GM19025 (cell line): ENCODE measurements at regions not wholly inside any gene's neighbourhood (a gene's known extent, or its start where the extent isn't known, plus 50 kb on each side); places are given as distances from the start of the nearest gene placed in this dataset.
"Not testable (repeated sequence)": the region's sequence is repeated elsewhere in the genome, so short reads cannot be mapped to it uniquely, and the experiment has no call there.

Experiments used
- ATAC-seq: cut with Tn5 transposase; IDR thresholded peaks from one replicate; pipeline ENCODE4 v1.9.1; 2021; ENCODE audit warnings: mild to moderate bottlenecking, low read depth, moderate library complexity; ENCODE audit not compliant: unreplicated experiment

DNA sequence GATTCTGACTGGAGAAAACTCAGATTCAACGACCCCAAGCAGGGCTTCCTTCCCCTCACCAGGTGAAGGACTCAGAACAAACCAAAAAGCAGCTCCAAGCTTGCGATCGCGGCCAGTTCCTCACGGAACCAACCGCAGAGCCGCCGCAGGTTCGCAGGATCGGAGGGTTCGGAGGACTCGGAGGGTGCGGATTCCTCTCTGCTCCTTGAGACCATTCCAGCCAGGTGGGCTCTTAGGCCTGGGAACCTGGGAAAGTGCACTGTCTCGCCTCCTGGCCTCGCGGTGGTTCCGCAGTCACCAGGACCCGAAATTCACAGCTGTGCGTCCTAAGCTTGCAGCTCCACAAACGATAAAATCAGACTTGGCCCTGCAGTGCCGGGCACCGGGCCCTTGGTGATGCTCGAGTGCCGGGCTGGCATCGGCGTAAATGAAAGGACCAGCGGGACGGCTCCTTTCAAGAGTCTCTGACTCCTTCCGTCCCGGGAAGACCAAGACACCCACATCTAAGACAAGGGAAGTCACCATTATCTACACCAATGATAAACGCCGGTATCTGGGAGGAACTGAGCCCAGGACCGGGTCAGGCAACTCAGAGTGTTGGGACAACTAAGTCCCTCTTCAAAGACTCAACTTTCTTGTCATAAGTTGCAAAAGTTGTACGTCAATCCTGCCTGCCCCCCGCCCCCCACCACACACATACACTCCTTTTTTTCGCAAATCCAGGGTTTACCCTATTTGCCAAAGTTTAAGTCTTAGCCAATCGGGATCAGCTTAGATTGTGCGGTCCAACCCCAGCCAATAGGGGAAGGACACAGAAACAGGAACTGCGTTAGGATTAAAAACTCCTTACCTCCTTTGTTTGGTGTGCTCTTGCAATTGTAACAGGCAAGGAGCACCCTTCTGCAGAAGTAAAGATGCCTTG is 69.8 kb upstream of the PRSS16 start:
- ATAC-seq = peak; percentile 72

DNA sequence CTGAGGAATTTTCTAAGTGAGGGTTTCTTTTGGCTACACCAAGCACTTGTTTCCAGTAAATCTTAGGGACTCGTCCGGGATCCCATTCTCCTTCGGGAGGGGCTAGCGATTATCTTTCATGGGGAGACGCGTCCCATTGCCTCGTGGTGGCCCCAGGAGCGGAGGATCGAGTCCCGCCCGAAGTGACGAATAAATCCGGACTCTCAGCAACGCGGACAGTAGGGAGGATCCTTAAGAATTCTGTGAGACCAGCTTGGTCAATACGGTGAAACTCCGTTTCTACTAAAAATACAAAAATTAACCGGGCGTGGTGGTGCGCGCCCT is 69.1 kb upstream of the PRSS16 start:
- peak; percentile 16 for ATAC-seq

DNA sequence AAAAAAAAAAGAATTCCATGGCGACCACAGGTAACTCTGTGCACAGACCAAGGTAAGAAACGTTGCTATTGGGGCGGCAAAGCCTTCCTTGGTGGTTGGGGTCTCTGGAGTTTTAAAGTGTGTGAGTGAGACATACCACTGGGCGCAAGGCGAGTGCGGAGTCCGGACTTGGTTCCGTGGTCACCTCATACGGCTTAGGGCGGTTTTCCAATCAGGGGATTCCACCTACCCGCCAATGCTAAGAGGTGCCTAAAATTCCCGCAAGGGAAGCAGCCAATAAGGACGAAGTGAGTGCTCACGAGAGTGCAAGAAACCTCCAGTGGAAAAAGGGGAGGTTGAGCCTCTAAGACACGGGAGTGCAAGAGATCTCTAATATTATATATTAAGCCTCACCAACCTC is 68.6 kb upstream of the PRSS16 start:
- ATAC-seq = no peak

DNA sequence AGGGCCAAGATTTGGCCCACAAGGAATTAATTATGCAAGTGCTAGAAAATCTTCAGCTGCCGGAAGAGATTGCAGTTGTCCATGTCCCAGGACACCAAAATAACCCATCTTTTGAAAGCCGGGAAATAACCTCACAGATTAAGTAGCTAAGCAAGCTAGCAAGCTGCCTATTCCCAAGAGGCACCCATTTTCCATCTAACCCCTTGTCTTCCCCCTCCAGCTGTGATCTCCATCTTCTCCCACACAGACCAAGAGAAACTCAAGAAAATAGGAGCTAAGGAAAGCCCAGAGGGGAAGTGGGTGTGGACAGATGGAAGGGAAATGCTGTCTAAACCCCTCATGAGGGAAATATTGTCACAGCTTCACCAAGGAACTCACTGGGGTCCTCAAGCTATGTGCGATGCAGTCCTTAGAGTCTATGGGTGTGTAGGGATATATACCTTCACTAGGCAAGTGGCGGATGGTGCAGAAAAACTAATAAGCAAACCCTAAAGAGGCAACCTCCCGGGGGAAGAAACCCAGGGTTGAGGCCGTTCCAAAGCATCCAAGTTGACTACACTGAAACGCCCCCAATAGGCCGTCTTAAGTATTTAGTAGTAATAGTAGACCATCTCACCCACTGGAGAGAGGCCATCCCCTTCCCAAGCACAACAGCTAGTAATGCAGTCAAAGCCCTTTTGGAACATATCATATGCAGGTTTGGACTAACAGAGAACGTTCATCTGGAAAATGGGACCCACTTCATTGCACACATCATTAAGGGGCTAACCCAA is 64.3 kb upstream of the PRSS16 start:
- ATAC-seq = no peak

DNA sequence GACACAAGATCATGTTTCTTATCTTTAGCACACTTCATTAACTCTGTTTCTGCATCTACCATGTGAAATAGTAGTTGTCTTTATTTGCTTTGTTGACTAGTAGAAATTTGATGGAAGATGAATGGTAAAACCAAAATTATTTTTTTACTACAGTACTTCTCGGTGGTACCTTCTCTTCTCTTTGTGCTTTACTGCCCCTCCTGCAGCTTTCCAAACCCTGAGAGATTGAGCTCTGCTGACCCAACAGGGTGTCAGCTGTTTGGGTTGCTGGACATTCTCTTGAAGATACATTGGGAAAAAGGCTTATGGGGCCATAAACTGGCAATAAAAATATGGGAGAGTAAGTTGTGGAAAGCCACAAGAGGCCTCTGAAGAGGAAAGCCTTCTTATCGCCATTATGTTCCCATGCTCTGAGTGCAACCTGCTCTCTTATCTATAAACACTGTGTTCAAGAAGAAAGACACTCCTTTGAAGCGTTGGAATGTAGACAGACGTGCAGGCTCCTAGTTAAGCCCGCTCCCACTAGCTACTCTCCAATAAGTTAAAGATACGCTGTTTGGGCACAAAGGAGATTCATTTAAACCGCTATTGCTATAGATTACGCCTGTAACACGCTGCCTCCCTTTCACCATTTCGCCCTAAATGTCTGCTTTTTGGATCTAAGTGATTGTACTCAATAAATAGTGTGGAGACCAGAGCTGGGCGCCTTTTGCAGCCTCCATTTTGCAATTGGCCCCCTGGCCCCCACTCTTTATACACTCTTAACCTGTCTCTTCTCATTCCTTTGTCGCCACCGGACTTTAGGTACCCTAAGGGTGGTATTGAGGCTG is 60.1 kb upstream of the PRSS16 start:
- no peak for ATAC-seq

DNA sequence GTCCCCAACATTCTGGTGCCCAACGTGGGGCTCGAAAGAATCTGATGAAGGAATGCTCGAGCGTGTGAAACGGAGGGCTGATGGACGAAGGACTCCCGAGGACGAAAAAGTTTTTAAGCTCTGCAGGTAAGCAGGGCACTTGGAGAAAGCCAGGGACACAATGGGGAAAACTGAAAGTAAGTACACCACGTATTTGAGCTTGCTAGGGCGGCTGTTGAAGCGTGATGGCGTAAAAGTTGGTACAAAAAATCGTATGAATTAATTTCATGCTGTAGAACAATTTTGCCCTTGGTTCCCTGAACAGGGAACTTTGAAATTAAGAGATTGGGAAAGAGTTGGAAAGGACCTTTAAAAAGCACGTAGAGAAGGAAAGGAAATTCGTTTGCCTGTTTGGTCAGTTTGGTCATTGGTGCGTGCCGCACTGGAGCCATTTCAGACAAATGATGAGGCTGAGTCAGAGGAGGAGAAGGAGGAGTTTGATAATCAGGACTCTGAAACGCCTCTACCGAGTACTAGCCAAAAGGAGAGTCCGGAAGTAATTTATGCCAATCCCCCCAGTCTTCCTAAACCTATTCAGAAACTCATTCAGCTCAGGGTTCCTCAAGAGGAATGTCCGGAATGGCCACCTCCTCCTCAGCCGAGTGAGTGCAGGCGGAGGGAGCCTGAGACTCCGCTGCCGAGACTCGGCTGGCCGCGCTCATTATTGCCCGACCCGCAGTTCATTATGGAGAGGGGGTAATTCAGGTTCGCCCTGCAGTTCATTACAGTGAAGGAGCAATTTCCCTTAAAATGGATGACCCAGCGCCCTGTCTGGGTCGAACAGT is 59.2 kb upstream of the PRSS16 start:
- peak; percentile 71 for ATAC-seq

DNA sequence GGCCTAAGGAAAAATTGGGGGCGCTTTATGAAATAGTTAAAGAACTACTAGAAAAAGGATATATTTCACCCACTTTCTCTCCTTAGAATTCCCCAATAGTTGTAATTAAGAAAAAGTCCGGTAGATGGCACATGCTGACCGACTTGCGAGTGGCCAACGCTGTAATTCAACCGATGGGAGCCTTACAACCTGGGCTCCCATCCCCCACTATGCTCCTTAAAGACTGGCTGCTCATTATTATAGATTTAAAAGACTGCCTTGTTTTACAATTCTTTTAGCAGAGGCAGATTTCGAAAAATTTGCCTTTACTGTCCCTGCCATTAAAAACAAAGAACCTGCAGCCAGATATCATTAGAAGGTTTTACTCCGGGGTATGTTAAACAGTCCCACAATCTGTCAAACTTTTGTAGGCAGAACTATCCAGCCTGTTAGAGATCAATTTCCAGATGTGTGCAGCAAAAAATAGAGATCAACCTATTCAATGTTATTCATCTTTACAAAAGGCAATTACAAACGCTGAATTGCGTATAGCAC is 58.5 kb upstream of the PRSS16 start:
- peak; percentile 71 for ATAC-seq

DNA sequence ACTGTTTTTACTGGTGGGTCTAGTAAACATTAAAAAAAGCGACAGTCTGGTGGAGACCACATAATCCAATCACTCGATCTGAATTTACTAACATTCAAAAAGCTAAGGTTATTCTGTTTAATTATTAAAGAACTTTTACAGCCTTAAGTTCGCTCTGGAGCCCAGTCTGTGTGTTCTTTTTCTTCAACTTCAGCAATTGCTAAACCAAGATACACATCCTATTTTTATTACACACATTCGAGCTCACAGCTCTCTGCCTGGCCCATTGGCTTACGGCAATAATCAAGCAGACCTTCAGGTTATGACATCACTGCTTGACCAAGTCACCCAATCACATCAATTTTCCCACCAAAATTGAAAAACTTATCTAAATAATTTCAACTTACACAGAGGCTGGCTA is 57.4 kb upstream of the PRSS16 start:
- no peak for ATAC-seq

DNA sequence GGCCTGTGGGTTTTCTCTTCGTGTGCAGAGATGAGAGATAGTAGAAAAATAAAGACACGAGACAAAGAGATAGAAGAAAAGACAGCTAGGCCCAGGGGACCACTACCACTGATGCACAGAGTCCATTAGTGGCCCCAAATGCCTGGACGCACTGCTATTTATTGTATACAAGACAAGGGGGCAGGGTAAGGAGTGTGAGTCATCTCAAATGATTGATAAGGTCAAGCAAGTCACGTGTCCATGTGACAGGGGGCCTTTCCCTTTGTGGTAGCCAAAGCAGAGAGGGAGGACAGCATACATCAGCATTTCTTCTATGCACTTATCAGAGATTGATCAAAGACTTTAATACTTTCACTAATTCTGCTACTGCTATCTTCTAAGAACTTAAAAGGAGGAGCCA is 53.0 kb upstream of the PRSS16 start:
- ATAC-seq = not testable (repeated sequence)

DNA sequence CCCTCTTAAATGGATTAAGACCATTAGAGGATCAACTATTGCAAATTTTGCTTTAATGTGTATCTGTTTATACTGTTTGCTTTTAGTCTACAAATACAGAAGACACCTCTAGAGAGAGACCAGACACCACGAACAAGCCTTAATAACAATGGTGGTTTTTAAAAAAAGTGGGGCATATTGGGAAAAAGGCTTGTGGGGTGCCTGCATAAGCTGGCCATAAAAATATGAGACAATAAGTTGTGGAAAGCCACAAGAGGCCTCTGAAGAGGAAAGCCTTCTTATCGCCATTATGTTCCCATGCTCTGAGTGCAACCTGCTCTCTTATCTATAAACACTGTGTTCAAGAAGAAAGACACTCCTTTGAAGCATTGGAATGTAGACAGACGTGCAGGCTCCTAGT is 52.0 kb upstream of the PRSS16 start:
- not testable (repeated sequence) for ATAC-seq
